NCI-H774 (cell line): ENCODE measurements at regions not wholly inside any gene's neighbourhood (a gene's known extent, or its start where the extent isn't known, plus 50 kb on each side); places are given as distances from the start of the nearest gene placed in this dataset.
"Not testable (repeated sequence)": the region's sequence is repeated elsewhere in the genome, so short reads cannot be mapped to it uniquely, and the experiment has no call there.

ENCODE experiments used
- DNase-seq: peaks from one replicate; lab custom pipeline; 2025; lab: John Stamatoyannopoulos, UW

GRCh38 chr14:25436906-25437305 is 387.0 kb upstream of the STXBP6 start:
- DNase-seq = no peak

- DNase-seq = no peak
These were observed 386.4 kb upstream of the STXBP6 start for GRCh38 chr14:25436288-25436875.

GRCh38 chr14:25431211-25432076 is 381.5 kb upstream of the STXBP6 start:
- DNase-seq = no peak

GRCh38 chr14:25430808-25431207 is 380.9 kb upstream of the STXBP6 start:
- DNase-seq = no peak

GRCh38 chr14:25412998-25413397 is 363.1 kb upstream of the STXBP6 start:
- no peak for DNase-seq

GRCh38 chr14:25411781-25412757 is 362.1 kb upstream of the STXBP6 start:
- no peak for DNase-seq

GRCh38 chr14:25406818-25407217 is 356.9 kb upstream of the STXBP6 start:
- DNase-seq = peak; percentile 53

GRCh38 chr14:25400607-25401206 is 350.8 kb upstream of the STXBP6 start:
- DNase-seq = peak; percentile 19

GRCh38 chr14:25396128-25396527 is 346.2 kb upstream of the STXBP6 start:
- no peak for DNase-seq

GRCh38 chr14:25394791-25395391 is 344.9 kb upstream of the STXBP6 start:
- no peak for DNase-seq

- DNase-seq = no peak
These were observed 344.4 kb upstream of the STXBP6 start for GRCh38 chr14:25394356-25394755.

- no peak for DNase-seq
These were observed 340.0 kb upstream of the STXBP6 start for GRCh38 chr14:25389948-25390347.

- DNase-seq = no peak
These were observed 331.6 kb upstream of the STXBP6 start for GRCh38 chr14:25381498-25381897.

GRCh38 chr14:25375639-25376038 is 325.7 kb upstream of the STXBP6 start:
- DNase-seq = no peak

- no peak for DNase-seq
These were observed 321.1 kb upstream of the STXBP6 start for GRCh38 chr14:25371068-25371467.

GRCh38 chr14:25370057-25370456 is 320.1 kb upstream of the STXBP6 start:
- not testable (repeated sequence) for DNase-seq

GRCh38 chr14:25358330-25358729 is 308.4 kb upstream of the STXBP6 start:
- DNase-seq = no peak

- no peak for DNase-seq
These were observed 301.3 kb upstream of the STXBP6 start for GRCh38 chr14:25351269-25351668.

GRCh38 chr14:25350802-25351201 is 300.9 kb upstream of the STXBP6 start:
- no peak for DNase-seq

- no peak for DNase-seq
These were observed 300.1 kb upstream of the STXBP6 start for GRCh38 chr14:25350021-25350420.

- no peak for DNase-seq
These were observed 299.3 kb upstream of the STXBP6 start for GRCh38 chr14:25349269-25349668.

- no peak for DNase-seq
These were observed 290.9 kb upstream of the STXBP6 start for GRCh38 chr14:25340882-25341281.
